ENCODE measurements at regions not wholly inside any gene's neighbourhood (a gene's known extent, or its start where the extent isn't known, plus 50 kb on each side); places are given as distances from the start of the nearest gene placed in this dataset.

DNA sequence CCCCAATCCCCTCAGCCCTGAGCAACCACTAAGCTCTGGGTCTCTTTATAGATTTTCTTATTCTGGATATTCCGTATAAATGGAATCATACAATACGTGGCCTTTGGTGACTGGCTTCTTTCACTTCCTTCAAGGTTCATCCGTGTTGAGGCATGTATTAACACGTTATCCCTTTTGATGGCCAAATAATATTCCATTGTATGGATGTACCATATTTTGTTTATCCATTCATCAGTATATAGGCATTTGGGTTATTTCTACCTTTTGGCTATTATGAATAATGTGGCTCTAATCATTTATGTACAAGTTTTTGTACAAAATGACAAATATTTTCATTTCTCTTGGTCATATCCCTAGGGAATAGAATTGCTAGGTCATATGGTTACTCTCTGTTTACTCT lies 284.4 kb downstream of the FAM43A start:
- TF ChIP-seq, protein P1, sequence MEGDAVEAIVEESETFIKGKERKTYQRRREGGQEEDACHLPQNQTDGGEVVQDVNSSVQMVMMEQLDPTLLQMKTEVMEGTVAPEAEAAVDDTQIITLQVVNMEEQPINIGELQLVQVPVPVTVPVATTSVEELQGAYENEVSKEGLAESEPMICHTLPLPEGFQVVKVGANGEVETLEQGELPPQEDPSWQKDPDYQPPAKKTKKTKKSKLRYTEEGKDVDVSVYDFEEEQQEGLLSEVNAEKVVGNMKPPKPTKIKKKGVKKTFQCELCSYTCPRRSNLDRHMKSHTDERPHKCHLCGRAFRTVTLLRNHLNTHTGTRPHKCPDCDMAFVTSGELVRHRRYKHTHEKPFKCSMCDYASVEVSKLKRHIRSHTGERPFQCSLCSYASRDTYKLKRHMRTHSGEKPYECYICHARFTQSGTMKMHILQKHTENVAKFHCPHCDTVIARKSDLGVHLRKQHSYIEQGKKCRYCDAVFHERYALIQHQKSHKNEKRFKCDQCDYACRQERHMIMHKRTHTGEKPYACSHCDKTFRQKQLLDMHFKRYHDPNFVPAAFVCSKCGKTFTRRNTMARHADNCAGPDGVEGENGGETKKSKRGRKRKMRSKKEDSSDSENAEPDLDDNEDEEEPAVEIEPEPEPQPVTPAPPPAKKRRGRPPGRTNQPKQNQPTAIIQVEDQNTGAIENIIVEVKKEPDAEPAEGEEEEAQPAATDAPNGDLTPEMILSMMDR (IDR thresholded peaks at IDR 0.05), result no peak
- no peak for TF ChIP-seq EZH2 (IDR thresholded peaks at IDR 0.05; ENCODE audit: borderline replicate concordance, insufficient read depth, low read depth, low read length, poor library complexity, severe bottlenecking)

All from B cell (primary cell).